Neural cell (in vitro differentiated cells): ENCODE measurements at regions not wholly inside any gene's neighbourhood (a gene's known extent, or its start where the extent isn't known, plus 50 kb on each side); places are given as distances from the start of the nearest gene placed in this dataset.

ENCODE experiments used
- H2AFZ ChIP-seq: fragments of 200-600, 300-800 bp; sonication (generic), shearing (Covaris generic); 2 replicates; pipeline ENCODE4 v1.6.0; 2014; ENCODE audit warnings: low read depth, mild to moderate bottlenecking, antibody characterized with exemption, low read length, moderate library complexity
- H3F3A ChIP-seq: fragments of 200-600 bp; shearing (Covaris generic); 2 replicates; pipeline ENCODE4 v1.6.1; 2016; ENCODE audit warnings: mild to moderate bottlenecking, moderate library complexity, mixed read lengths, antibody characterized with exemption, low read length; ENCODE audit not compliant: insufficient read depth, poor library complexity, severe bottlenecking
- H3K27ac ChIP-seq: fragments of 200-600, 300-800 bp; sonication (generic), shearing (Covaris generic); 2 replicates; pipeline ENCODE4 v1.5.1; 2014; ENCODE audit warnings: mild to moderate bottlenecking, low read length, moderate library complexity
- H3K27me3 ChIP-seq: fragments of 300-800, 200-600 bp; sonication (generic), shearing (Covaris generic); 2 replicates; pipeline ENCODE4 v1.6.0; 2014; ENCODE audit warnings: mild to moderate bottlenecking, low read depth, low read length, moderate library complexity; ENCODE audit not compliant: insufficient read depth
- H3K36me3 ChIP-seq: fragments of 300-800, 200-600 bp; sonication (generic), shearing (Covaris generic); 2 replicates; pipeline ENCODE4 v1.5.1; 2014; ENCODE audit warnings: mild to moderate bottlenecking, antibody characterized with exemption, low read length, moderate library complexity; ENCODE audit not compliant: insufficient read depth
- H3K4me2 ChIP-seq: fragments of 300-800, 200-600 bp; sonication (generic), shearing (Covaris generic); 2 replicates; pipeline ENCODE4 v1.6.0; 2014; ENCODE audit warnings: mild to moderate bottlenecking, low read length
- H3K4me3 ChIP-seq: fragments of 300-800, 200-600 bp; sonication (generic), shearing (Covaris generic); 2 replicates; pipeline ENCODE4 v1.5.1; 2014; ENCODE audit warnings: mild to moderate bottlenecking, low read length, moderate library complexity
- H3K79me2 ChIP-seq: fragments of 200-600 bp; shearing (Covaris generic); replicated peaks from 2 replicates; pipeline ENCODE4 v1.6.0; 2014; ENCODE audit warnings: mild to moderate bottlenecking, low read length, moderate library complexity; ENCODE audit not compliant: insufficient read depth
- H3K9ac ChIP-seq: fragments of 300-800, 200-600 bp; sonication (generic), shearing (Covaris generic); 2 replicates; pipeline ENCODE4 v1.6.1; 2016; ENCODE audit warnings: mild to moderate bottlenecking, low read length, mixed read lengths
- H3K9me2 ChIP-seq: fragments of 200-600 bp; shearing (Covaris generic); 2 replicates; pipeline ENCODE4 v1.6.1; 2016; ENCODE audit warnings: mild to moderate bottlenecking, low read length, mixed read lengths; ENCODE audit not compliant: insufficient read depth
- H3K9me3 ChIP-seq: fragments of 200-600, 300-800 bp; sonication (generic), shearing (Covaris generic); 2 replicates; pipeline ENCODE4 v1.6.1; 2016; ENCODE audit warnings: mild to moderate bottlenecking, mixed run types, low read length, moderate library complexity, mixed read lengths
- H4K20me1 ChIP-seq: fragments of 200-600 bp; shearing (Covaris generic); 2 replicates; pipeline ENCODE4 v1.6.1; 2016; ENCODE audit warnings: mild to moderate bottlenecking, mixed run types; ENCODE audit not compliant: insufficient read depth
- CTCF ChIP-seq: fragments of 450-650 bp; IDR thresholded peaks from 2 replicates; pipeline ENCODE4 v1.5.1; 2014; ENCODE audit warnings: antibody characterized with exemption, mild to moderate bottlenecking, moderate library complexity; ENCODE audit not compliant: poor library complexity, severe bottlenecking
- EP300 ChIP-seq: fragments of 450-650 bp; conservative IDR thresholded peaks from 2 replicates; pipeline ENCODE4 v1.6.1; 2014; ENCODE audit warnings: antibody characterized with exemption, mild to moderate bottlenecking, moderate library complexity; ENCODE audit not compliant: poor library complexity, severe bottlenecking
- EZH2 ChIP-seq: fragments of 200-600, 300-800 bp; shearing (Covaris generic), sonication (generic); IDR thresholded peaks from 2 replicates; pipeline ENCODE4 v1.6.1; 2014; ENCODE audit warnings: antibody characterized with exemption, low read length, borderline replicate concordance, mild to moderate bottlenecking; ENCODE audit not compliant: insufficient read depth, poor library complexity, severe bottlenecking
- MXI1 ChIP-seq: fragments of 450-650 bp; conservative IDR thresholded peaks from 2 replicates; pipeline ENCODE4 v1.6.1; 2014; ENCODE audit warnings: antibody characterized with exemption, mild to moderate bottlenecking; ENCODE audit not compliant: poor library complexity, severe bottlenecking
- POLR2AphosphoS5 ChIP-seq: IDR thresholded peaks from 2 replicates; pipeline ENCODE4 v1.6.1; 2012
- REST ChIP-seq: IDR thresholded peaks from 2 replicates; pipeline ENCODE4 v1.6.1; 2012; ENCODE audit warnings: borderline replicate concordance
- SMC3 ChIP-seq: fragments of 450-650 bp; conservative IDR thresholded peaks from 2 replicates; pipeline ENCODE4 v1.6.1; 2014; ENCODE audit warnings: antibody characterized with exemption, mild to moderate bottlenecking, moderate library complexity; ENCODE audit not compliant: poor library complexity
- TAF1 ChIP-seq: IDR thresholded peaks from 2 replicates; pipeline ENCODE4 v1.6.1; 2012; ENCODE audit warnings: low read depth

DNA sequence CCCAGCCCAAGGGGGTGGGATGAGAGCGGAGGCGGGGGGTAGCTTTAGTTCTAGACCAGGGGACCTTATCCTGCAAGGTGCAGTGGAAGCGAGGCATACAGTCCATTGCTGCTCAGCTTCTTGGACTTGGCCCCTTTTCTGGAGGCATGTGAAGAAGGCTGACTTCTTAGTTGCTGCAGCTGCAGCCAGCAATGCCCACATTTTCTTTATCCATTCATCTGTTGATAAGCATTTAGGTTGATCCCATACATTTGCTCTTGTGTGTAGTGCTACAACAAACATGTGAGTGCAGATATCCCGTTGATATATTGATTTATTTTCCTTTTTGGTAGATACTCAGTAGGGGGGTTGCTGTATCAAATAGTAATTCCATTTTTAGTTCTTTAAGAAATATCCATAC is 461.2 kb upstream of the IMPG1 start:
- H3K27me3 ChIP-seq, result no peaks in the 10 kb centered on the region

DNA sequence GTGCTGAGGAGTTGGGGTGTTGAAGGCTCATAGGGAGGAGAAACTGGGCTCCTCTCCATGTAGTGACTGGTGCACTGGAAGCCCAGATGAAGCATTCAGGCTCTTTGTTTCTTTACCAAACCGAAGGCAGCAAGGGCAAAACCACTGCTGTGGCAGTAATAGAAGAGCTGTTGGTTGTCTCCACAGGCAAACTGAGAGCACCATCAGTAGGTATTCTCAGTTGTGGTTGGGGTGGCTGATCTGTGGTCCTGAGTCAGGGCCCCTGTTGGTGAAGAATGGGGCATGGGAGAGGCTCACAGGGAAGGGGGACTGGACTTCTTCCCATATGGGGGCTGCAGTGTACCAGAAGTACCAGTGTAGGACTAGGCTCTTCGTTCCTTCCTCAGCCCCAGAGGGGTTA is 460.2 kb upstream of the IMPG1 start:
- Histone ChIP-seq H3K4me3 (no peak overlapping the region), H2AFZ (no peak overlapping the region), H3F3A (no peaks in the 10 kb centered on the region), H3K4me2 (no peak overlapping the region), H3K9me2 (no peaks in the 10 kb centered on the region), H3K9me3 (no peaks in the 10 kb centered on the region), H3K27me3 (no peaks in the 10 kb centered on the region), H3K36me3 (no peaks in the 10 kb centered on the region), H3K79me2 (no peaks in the 10 kb centered on the region), H3K9ac (no peak overlapping the region), H3K27ac (no peak overlapping the region), H4K20me1 (no peaks in the 10 kb centered on the region)
- TF ChIP-seq EZH2, result no peak
- no peak for TF ChIP-seq POLR2AphosphoS5
- no peak for TF ChIP-seq REST
- TF ChIP-seq TAF1, result no peak
- no peak for TF ChIP-seq EP300
- TF ChIP-seq SMC3, result no peak
- TF ChIP-seq MXI1, result no peak
- no peak for TF ChIP-seq CTCF

More for the DNA sequence above, 461.2 kb upstream of the IMPG1 start:
- Histone ChIP-seq H3K79me2 (no peaks in the 10 kb centered on the region), H3K36me3 (no peaks in the 10 kb centered on the region), H3K9me2 (no peaks in the 10 kb centered on the region), H3K27ac (no peak overlapping the region), H3F3A (no peaks in the 10 kb centered on the region), H3K9me3 (no peaks in the 10 kb centered on the region), H2AFZ (no peak overlapping the region), H3K4me3 (no peak overlapping the region), H3K9ac (no peak overlapping the region), H4K20me1 (no peaks in the 10 kb centered on the region), H3K4me2 (no peak overlapping the region)
- no peak for TF ChIP-seq CTCF
